BJ (cell line): ENCODE measurements at regions not wholly inside any gene's neighbourhood (a gene's known extent, or its start where the extent isn't known, plus 50 kb on each side); places are given as distances from the start of the nearest gene placed in this dataset.
A peak's percentile ranks its signal among the peaks of the same experiment; 100 is the strongest.

Experiments used
- CTCF ChIA-PET: fragments of 350-600 bp; formaldehyde crosslinking; extraction: SDS; loops from one replicate; lab custom pipeline; 2021; ENCODE audit warnings: antibody characterized with exemption, inconsistent platforms; lab: Yijun Ruan, JAX
- POLR2A ChIA-PET: fragments of 300-600 bp; sonication (Branson Sonifier 250); formaldehyde crosslinking; extraction: SDS; loops from one replicate; lab custom pipeline; 2021; ENCODE audit warnings: antibody characterized with exemption; lab: Charles Lee
- DNase-seq: peaks from one replicate; pipeline ENCODE4 v3.0.0-alpha.2; 2011; ENCODE audit warnings: low read depth
- H3K27me3 ChIP-seq: 2 replicates; pipeline ENCODE4 v1.6.0; 2011; ENCODE audit warnings: low read length; ENCODE audit not compliant: control insufficient read depth, insufficient read depth
- H3K36me3 ChIP-seq: 2 replicates; pipeline ENCODE4 v1.5.1; 2011; ENCODE audit warnings: low read length; ENCODE audit not compliant: control insufficient read depth, insufficient read depth
- H3K4me3 ChIP-seq: 2 replicates; pipeline ENCODE4 v1.5.1; 2011; ENCODE audit warnings: low read depth, mild to moderate bottlenecking, control low read depth, low read length
- CTCF ChIP-seq: IDR thresholded peaks from 2 replicates; pipeline ENCODE4 v1.5.1; 2011; ENCODE audit warnings: low read depth, mild to moderate bottlenecking, control low read depth, inconsistent platforms, low read length, moderate library complexity; ENCODE audit not compliant: insufficient read depth

DNA sequence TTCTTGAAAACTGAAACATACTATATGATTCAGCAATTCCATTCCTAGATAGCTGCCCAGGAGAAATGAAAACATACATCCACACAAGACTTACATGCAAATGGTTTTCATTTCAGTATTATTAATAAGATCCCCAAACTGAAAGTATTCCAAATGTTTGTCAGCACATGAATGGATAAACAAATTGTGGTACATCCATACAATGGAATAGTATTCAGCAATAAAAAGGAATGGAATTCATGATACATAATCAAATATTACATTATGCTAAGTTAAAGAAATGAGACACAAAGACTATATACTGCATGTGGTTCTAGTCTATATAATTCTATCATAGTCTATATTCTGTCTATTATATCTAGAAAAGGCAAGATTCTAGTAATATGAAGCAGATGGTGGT is 152.4 kb upstream of the KIT start:
- CTCF ChIA-PET, result no interaction called here
- POLR2A ChIA-PET, result no interaction called here
- no peak for TF ChIP-seq CTCF
- Histone ChIP-seq H3K27me3 (no peaks in the 10 kb centered on the region), H3K4me3 (no peak overlapping the region), H3K36me3 (no peaks in the 10 kb centered on the region)
- no peak for DNase-seq

DNA sequence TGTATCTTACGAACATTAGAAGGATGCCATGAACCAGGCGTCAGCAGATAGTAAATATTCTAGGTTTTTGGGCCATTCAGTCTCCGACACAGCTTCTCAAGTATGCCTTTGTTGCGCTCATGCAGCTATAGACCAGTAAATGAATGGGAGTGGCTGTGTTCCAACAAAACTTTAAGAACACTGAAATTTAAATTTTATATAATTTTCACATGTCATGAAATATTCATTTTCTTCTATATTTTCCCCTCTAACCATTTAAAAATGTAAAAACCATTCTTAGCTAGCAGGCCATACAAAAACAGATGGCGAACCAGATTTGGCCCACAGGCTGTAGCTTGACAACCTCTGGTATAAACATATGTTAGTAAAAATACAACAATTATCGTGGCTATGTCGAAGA is 151.8 kb upstream of the KIT start:
- ChIA-PET POLR2A (no interaction called here), CTCF (no interaction called here)
- DNase-seq, result no peak
- Histone ChIP-seq H3K36me3 (no peaks in the 10 kb centered on the region), H3K4me3 (no peak overlapping the region), H3K27me3 (no peaks in the 10 kb centered on the region)
- no peak for TF ChIP-seq CTCF

DNA sequence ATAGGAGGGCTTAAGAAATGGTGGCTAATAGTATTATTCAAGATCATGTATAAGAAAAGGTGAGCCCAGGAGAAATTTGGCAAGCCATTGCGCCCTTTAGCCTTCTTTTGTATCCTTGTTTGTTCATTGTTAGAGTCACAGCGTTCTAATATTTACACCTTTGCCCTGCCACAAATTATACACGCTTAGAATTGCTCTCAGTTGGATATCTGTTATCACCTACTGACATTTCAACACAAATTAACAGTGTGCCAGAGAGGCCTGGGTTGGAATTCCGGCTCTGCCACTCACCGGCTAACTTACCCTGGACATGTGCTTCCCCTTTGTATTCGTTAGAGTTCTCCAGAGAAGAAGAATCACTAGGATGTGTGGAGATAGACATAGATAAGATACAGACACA is 148.7 kb upstream of the KIT start:
- Histone ChIP-seq H3K4me3 (no peak overlapping the region), H3K27me3 (no peaks in the 10 kb centered on the region), H3K36me3 (no peaks in the 10 kb centered on the region)
- CTCF ChIA-PET, result no interaction called here
- DNase-seq, result no peak
- no peak for TF ChIP-seq CTCF
- POLR2A ChIA-PET, result no interaction called here

DNA sequence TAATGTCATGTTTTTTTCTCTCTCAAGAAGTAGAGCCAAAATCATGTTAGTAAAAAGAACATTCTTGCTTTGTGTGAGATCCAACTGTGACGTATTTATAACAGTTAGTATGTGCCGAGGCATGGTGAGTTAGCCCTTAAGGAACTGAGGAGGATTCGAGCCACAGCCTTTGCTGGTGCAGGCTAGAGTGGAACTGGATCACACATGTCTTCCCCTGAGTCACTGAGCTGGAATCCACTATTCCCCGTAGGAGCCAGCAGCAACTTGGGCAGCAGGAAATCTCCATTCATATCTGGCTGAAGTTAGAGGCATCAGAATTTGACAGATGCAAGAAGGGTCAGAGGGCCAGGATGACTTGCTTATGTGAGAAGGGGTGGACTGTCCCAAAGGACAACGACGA is 144.6 kb upstream of the KIT start:
- CTCF ChIA-PET, result no interaction called here
- no peak for TF ChIP-seq CTCF
- DNase-seq, result peak; percentile 73

DNA sequence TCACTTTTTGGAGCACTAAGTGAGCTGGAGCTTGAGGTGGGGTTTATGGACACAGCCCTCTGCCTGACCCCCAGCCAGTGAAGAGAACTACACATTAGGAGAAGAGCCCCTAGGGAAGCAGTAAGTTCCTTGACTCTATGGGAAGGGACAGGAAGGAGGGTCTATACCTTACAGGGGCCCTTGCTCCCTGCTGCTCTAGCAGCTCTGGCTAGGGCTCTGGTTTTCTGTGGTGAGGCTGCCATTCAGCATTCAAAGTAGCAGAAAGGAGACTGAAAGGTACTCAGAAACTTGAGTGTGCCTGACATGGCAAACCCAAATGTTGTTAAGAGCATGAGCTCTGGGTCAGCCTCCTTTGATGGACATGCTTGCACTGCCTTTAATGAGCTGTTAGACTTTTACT is 144.0 kb upstream of the KIT start:
- Histone ChIP-seq H3K27me3 (no peaks in the 10 kb centered on the region), H3K36me3 (no peaks in the 10 kb centered on the region), H3K4me3 (no peak overlapping the region)
- POLR2A ChIA-PET, result no interaction called here
- CTCF ChIA-PET, result no interaction called here
- no peak for TF ChIP-seq CTCF
- no peak for DNase-seq

More for the DNA sequence above, 144.6 kb upstream of the KIT start:
- Histone ChIP-seq H3K27me3 (no peaks in the 10 kb centered on the region), H3K4me3 (no peak overlapping the region), H3K36me3 (no peaks in the 10 kb centered on the region)
- POLR2A ChIA-PET, result no interaction called here
